ENCODE measurements at regions not wholly inside any gene's neighbourhood (a gene's known extent, or its start where the extent isn't known, plus 50 kb on each side); places are given as distances from the start of the nearest gene placed in this dataset.

- Histone ChIP-seq H4K20me1 (ENCODE audit: insufficient read depth, low read length, poor library complexity, severe bottlenecking) (no peaks in the 10 kb centered on the region), H3K27me3 (ENCODE audit: insufficient read depth, low read length, poor library complexity, severe bottlenecking) (no peaks in the 10 kb centered on the region), H3K4me3 (ENCODE audit: low read length, poor library complexity, severe bottlenecking) (no peak overlapping the region), H3K9ac (ENCODE audit: low read depth, low read length, poor library complexity, severe bottlenecking) (no peak overlapping the region), H3F3A (ENCODE audit: low read depth) (no peaks in the 10 kb centered on the region), H3K4me1 (ENCODE audit: insufficient read depth, low read length, poor library complexity, severe bottlenecking) (no peaks in the 10 kb centered on the region), H3K4me2 (ENCODE audit: low read depth, low read length, poor library complexity, severe bottlenecking) (no peak overlapping the region), H3K79me2 (ENCODE audit: insufficient read depth, low read length) (no peaks in the 10 kb centered on the region), H3K9me2 (replicated peaks; ENCODE audit: low read depth, low read length) (no peaks in the 10 kb centered on the region), H2AFZ (ENCODE audit: low read length) (no peak overlapping the region), H3K9me3 (ENCODE audit: insufficient read depth, low read depth, low read length) (peaks cover 13% of the 10 kb centered on the region; the same call in 1 of the 2 replicates), H3K36me3 (ENCODE audit: insufficient read depth, low read length) (no peaks in the 10 kb centered on the region)
- TF ChIP-seq EZH2phosphoT487 (IDR thresholded peaks at IDR 0.05; ENCODE audit: borderline replicate concordance) (no peak), CTCF (conservative IDR thresholded peaks at IDR 0.05; ENCODE audit: low read length) (no peak)
Observed at GRCh38 chr4:35709080-35709479, 535.2 kb downstream of the ARAP2 start.

GRCh38 chr4:35710343-35710742 is 534.0 kb downstream of the ARAP2 start:
- no peak overlapping the region for H3K4me3 ChIP-seq (ENCODE audit: low read length, poor library complexity, severe bottlenecking)
- H3K27me3 ChIP-seq (ENCODE audit: insufficient read depth, low read length, poor library complexity, severe bottlenecking), result no peaks in the 10 kb centered on the region
- no peak overlapping the region for H2AFZ ChIP-seq (ENCODE audit: low read length)
- no peaks in the 10 kb centered on the region for H3K36me3 ChIP-seq (ENCODE audit: insufficient read depth, low read length)
- no peak overlapping the region for H3K9ac ChIP-seq (ENCODE audit: low read depth, low read length, poor library complexity, severe bottlenecking)
- H4K20me1 ChIP-seq (ENCODE audit: insufficient read depth, low read length, poor library complexity, severe bottlenecking), result no peaks in the 10 kb centered on the region
- H3F3A ChIP-seq (ENCODE audit: low read depth), result no peaks in the 10 kb centered on the region
- H3K79me2 ChIP-seq (ENCODE audit: insufficient read depth, low read length), result no peaks in the 10 kb centered on the region
- TF ChIP-seq CTCF (conservative IDR thresholded peaks at IDR 0.05; ENCODE audit: low read length), result no peak
- no peak for TF ChIP-seq EZH2phosphoT487 (IDR thresholded peaks at IDR 0.05; ENCODE audit: borderline replicate concordance)
- H3K9me3 ChIP-seq (ENCODE audit: insufficient read depth, low read depth, low read length), result peaks cover 17% of the 10 kb centered on the region; the same call in 1 of the 2 replicates
- H3K4me1 ChIP-seq (ENCODE audit: insufficient read depth, low read length, poor library complexity, severe bottlenecking), result no peaks in the 10 kb centered on the region
- H3K9me2 ChIP-seq (replicated peaks; ENCODE audit: low read depth, low read length), result no peaks in the 10 kb centered on the region
- H3K4me2 ChIP-seq (ENCODE audit: low read depth, low read length, poor library complexity, severe bottlenecking), result no peak overlapping the region

- Histone ChIP-seq H3K9me3 (ENCODE audit: insufficient read depth, low read depth, low read length) (peaks cover 17% of the 10 kb centered on the region; the same call in 1 of the 2 replicates), H3K36me3 (ENCODE audit: insufficient read depth, low read length) (no peaks in the 10 kb centered on the region), H3K9me2 (replicated peaks; ENCODE audit: low read depth, low read length) (no peaks in the 10 kb centered on the region), H3K4me3 (ENCODE audit: low read length, poor library complexity, severe bottlenecking) (no peak overlapping the region), H3K27me3 (ENCODE audit: insufficient read depth, low read length, poor library complexity, severe bottlenecking) (no peaks in the 10 kb centered on the region), H3F3A (ENCODE audit: low read depth) (no peaks in the 10 kb centered on the region), H3K4me2 (ENCODE audit: low read depth, low read length, poor library complexity, severe bottlenecking) (no peak overlapping the region), H4K20me1 (ENCODE audit: insufficient read depth, low read length, poor library complexity, severe bottlenecking) (no peaks in the 10 kb centered on the region), H2AFZ (ENCODE audit: low read length) (no peak overlapping the region), H3K9ac (ENCODE audit: low read depth, low read length, poor library complexity, severe bottlenecking) (no peak overlapping the region), H3K4me1 (ENCODE audit: insufficient read depth, low read length, poor library complexity, severe bottlenecking) (no peaks in the 10 kb centered on the region), H3K79me2 (ENCODE audit: insufficient read depth, low read length) (no peaks in the 10 kb centered on the region)
- TF ChIP-seq EZH2phosphoT487 (IDR thresholded peaks at IDR 0.05; ENCODE audit: borderline replicate concordance), result no peak
- no peak for TF ChIP-seq CTCF (conservative IDR thresholded peaks at IDR 0.05; ENCODE audit: low read length)
Observed at GRCh38 chr4:35711127-35711526, 533.2 kb downstream of the ARAP2 start.

All from Loucy (cell line).